ENCODE measurements at regions not wholly inside any gene's neighbourhood (a gene's known extent, or its start where the extent isn't known, plus 50 kb on each side); places are given as distances from the start of the nearest gene placed in this dataset.

GRCh38 chr11:19577391-19577975 lies 135.2 kb upstream of the NAV2 start:
- Mint-ChIP-seq H3K36me3 (ENCODE audit: low read depth) (no peaks in the 10 kb centered on the region), H3K27ac (no peak overlapping the region)

GRCh38 chr11:19576903-19577302 lies 135.7 kb upstream of the NAV2 start:
- ChIA-PET CTCF (interaction anchor here (2.4 kb wide), 1 partner anchor 14 kb away, joined by 5 read pairs; no protein-coding TSS in a partner anchor), POLR2A (no interaction called here)
- peaks cover 5% of the 10 kb centered on the region for H3K27me3 Mint-ChIP-seq
- no peaks in the 10 kb centered on the region for H3K36me3 Mint-ChIP-seq (ENCODE audit: low read depth)
- no peak overlapping the region for H3K4me3 Mint-ChIP-seq
- DNase-seq: no peak
- H3K4me1 Mint-ChIP-seq: no peaks in the 10 kb centered on the region
- no peaks in the 10 kb centered on the region for H3K9me3 Mint-ChIP-seq
- H3K27ac Mint-ChIP-seq: no peak overlapping the region

More at GRCh38 chr11:19577391-19577975, 135.2 kb upstream of the NAV2 start:
- Mint-ChIP-seq H3K4me3 (no peak overlapping the region), H3K9me3 (no peaks in the 10 kb centered on the region), H3K27me3 (peaks cover 5% of the 10 kb centered on the region), H3K4me1 (no peaks in the 10 kb centered on the region)
- ChIA-PET CTCF (no interaction called here), POLR2A (no interaction called here)
- DNase-seq: no peak

- Mint-ChIP-seq H3K9me3 (no peaks in the 10 kb centered on the region), H3K27ac (no peak overlapping the region), H3K4me3 (no peak overlapping the region), H3K4me1 (no peaks in the 10 kb centered on the region), H3K36me3 (ENCODE audit: low read depth) (no peaks in the 10 kb centered on the region), H3K27me3 (peaks cover 5% of the 10 kb centered on the region)
- POLR2A ChIA-PET: no interaction called here
- CTCF ChIA-PET: interaction anchor here (2.4 kb wide), 1 partner anchor 13 kb away, joined by 5 read pairs; no protein-coding TSS in a partner anchor
- DNase-seq: no peak
Observed at GRCh38 chr11:19576054-19576453, 136.6 kb upstream of the NAV2 start.

GRCh38 chr11:19574916-19575315 lies 137.7 kb upstream of the NAV2 start:
- H3K9me3 Mint-ChIP-seq: no peaks in the 10 kb centered on the region
- no peak overlapping the region for H3K27ac Mint-ChIP-seq
- H3K27me3 Mint-ChIP-seq: peaks cover 7% of the 10 kb centered on the region
- H3K4me3 Mint-ChIP-seq: no peak overlapping the region
- no peaks in the 10 kb centered on the region for H3K4me1 Mint-ChIP-seq
- no peak for DNase-seq
- CTCF ChIA-PET: interaction anchor here (2.4 kb wide), 1 partner anchor 12 kb away, joined by 5 read pairs; no protein-coding TSS in a partner anchor
- H3K36me3 Mint-ChIP-seq (ENCODE audit: low read depth): no peaks in the 10 kb centered on the region
- POLR2A ChIA-PET: no interaction called here

- Mint-ChIP-seq H3K4me3 (no peak overlapping the region), H3K9me3 (no peaks in the 10 kb centered on the region), H3K4me1 (no peaks in the 10 kb centered on the region), H3K27me3 (peaks cover 10% of the 10 kb centered on the region), H3K27ac (no peak overlapping the region), H3K36me3 (ENCODE audit: low read depth) (no peaks in the 10 kb centered on the region)
- DNase-seq: no peak
- ChIA-PET POLR2A (no interaction called here), CTCF (interaction anchor here (2.4 kb wide), 1 partner anchor 11 kb away, joined by 8 read pairs; no protein-coding TSS in a partner anchor)
Observed at GRCh38 chr11:19573666-19574065, 139.0 kb upstream of the NAV2 start.

- Mint-ChIP-seq H3K36me3 (ENCODE audit: low read depth) (no peaks in the 10 kb centered on the region), H3K27me3 (peaks cover 10% of the 10 kb centered on the region), H3K27ac (no peak overlapping the region), H3K4me3 (no peak overlapping the region), H3K4me1 (no peaks in the 10 kb centered on the region), H3K9me3 (no peaks in the 10 kb centered on the region)
- CTCF ChIA-PET: interaction anchor here (2.4 kb wide), 1 partner anchor 9 kb away, joined by 8 read pairs; no protein-coding TSS in a partner anchor
- POLR2A ChIA-PET: no interaction called here
- no peak for DNase-seq
Observed at GRCh38 chr11:19571906-19572305, 140.7 kb upstream of the NAV2 start.

GRCh38 chr11:19570889-19571288 lies 141.7 kb upstream of the NAV2 start:
- no peaks in the 10 kb centered on the region for H3K9me3 Mint-ChIP-seq
- peaks cover 12% of the 10 kb centered on the region for H3K27me3 Mint-ChIP-seq
- no peak for DNase-seq
- H3K27ac Mint-ChIP-seq: no peak overlapping the region
- H3K4me1 Mint-ChIP-seq: no peaks in the 10 kb centered on the region
- POLR2A ChIA-PET: no interaction called here
- CTCF ChIA-PET: interaction anchor here (1.3 kb wide), 2 partner anchors 14 to 172 kb away, joined by 3 read pairs; no protein-coding TSS in a partner anchor
- no peak overlapping the region for H3K4me3 Mint-ChIP-seq
- no peaks in the 10 kb centered on the region for H3K36me3 Mint-ChIP-seq (ENCODE audit: low read depth)

GRCh38 chr11:19567996-19568395 lies 144.6 kb upstream of the NAV2 start:
- peaks cover 16% of the 10 kb centered on the region for H3K27me3 Mint-ChIP-seq
- ChIA-PET CTCF (interaction anchor here (0.5 to 1.2 kb wide), 3 partner anchors 11 to 1015 kb away, joined by 3 to 4 read pairs (median 3); no protein-coding TSS in a partner anchor), POLR2A (no interaction called here)
- H3K27ac Mint-ChIP-seq: no peak overlapping the region
- H3K4me3 Mint-ChIP-seq: no peak overlapping the region
- no peaks in the 10 kb centered on the region for H3K4me1 Mint-ChIP-seq
- DNase-seq: no peak
- H3K36me3 Mint-ChIP-seq (ENCODE audit: low read depth): no peaks in the 10 kb centered on the region
- no peaks in the 10 kb centered on the region for H3K9me3 Mint-ChIP-seq

GRCh38 chr11:19566583-19567379 lies 145.9 kb upstream of the NAV2 start:
- POLR2A ChIA-PET: no interaction called here
- H3K9me3 Mint-ChIP-seq: no peaks in the 10 kb centered on the region
- CTCF ChIA-PET: interaction anchor here (5.4 kb wide), 1 partner anchor 176 kb away, joined by 46 read pairs; no protein-coding TSS in a partner anchor
- H3K27ac Mint-ChIP-seq: no peak overlapping the region
- DNase-seq: no peak
- no peak overlapping the region for H3K4me3 Mint-ChIP-seq
- no peaks in the 10 kb centered on the region for H3K36me3 Mint-ChIP-seq (ENCODE audit: low read depth)
- H3K4me1 Mint-ChIP-seq: no peaks in the 10 kb centered on the region
- H3K27me3 Mint-ChIP-seq: peaks cover 16% of the 10 kb centered on the region

GRCh38 chr11:19565639-19566038 lies 147.0 kb upstream of the NAV2 start:
- no peaks in the 10 kb centered on the region for H3K36me3 Mint-ChIP-seq (ENCODE audit: low read depth)
- H3K27me3 Mint-ChIP-seq: peaks cover 18% of the 10 kb centered on the region
- ChIA-PET CTCF (interaction anchor here (1.0 to 5.4 kb wide), 4 partner anchors 9 to 341 kb away, joined by 3 to 46 read pairs (median 4); no protein-coding TSS in a partner anchor), POLR2A (no interaction called here)
- H3K9me3 Mint-ChIP-seq: no peaks in the 10 kb centered on the region
- no peak overlapping the region for H3K27ac Mint-ChIP-seq
- H3K4me3 Mint-ChIP-seq: no peak overlapping the region
- H3K4me1 Mint-ChIP-seq: no peaks in the 10 kb centered on the region
- DNase-seq: no peak

GRCh38 chr11:19562156-19562555 lies 150.5 kb upstream of the NAV2 start:
- Mint-ChIP-seq H3K9me3 (no peaks in the 10 kb centered on the region), H3K27ac (no peak overlapping the region), H3K4me1 (no peaks in the 10 kb centered on the region), H3K4me3 (no peak overlapping the region), H3K36me3 (ENCODE audit: low read depth) (no peaks in the 10 kb centered on the region), H3K27me3 (peaks cover 22% of the 10 kb centered on the region)
- ChIA-PET POLR2A (no interaction called here), CTCF (interaction anchor here (1.6 to 5.4 kb wide), 3 partner anchors 10 to 491 kb away, joined by 4 to 46 read pairs (median 8); no protein-coding TSS in a partner anchor)
- DNase-seq: no peak

- CTCF ChIA-PET: interaction anchor here (1.0 to 2.2 kb wide), 7 partner anchors 9 to 484 kb away, joined by 3 to 12 read pairs (median 4); no protein-coding TSS in a partner anchor
- Mint-ChIP-seq H3K36me3 (ENCODE audit: low read depth) (no peaks in the 10 kb centered on the region), H3K27me3 (peaks cover 20% of the 10 kb centered on the region), H3K4me3 (no peak overlapping the region), H3K9me3 (no peaks in the 10 kb centered on the region), H3K4me1 (no peaks in the 10 kb centered on the region), H3K27ac (no peak overlapping the region)
- POLR2A ChIA-PET: no interaction called here
- DNase-seq: no peak
Observed at GRCh38 chr11:19561011-19561410, 151.6 kb upstream of the NAV2 start.

GRCh38 chr11:19560156-19560555 lies 152.5 kb upstream of the NAV2 start:
- CTCF ChIA-PET: interaction anchor here (1.1 to 2.2 kb wide), 7 partner anchors 17 to 483 kb away, joined by 3 to 12 read pairs (median 4); no protein-coding TSS in a partner anchor
- no peak overlapping the region for H3K4me3 Mint-ChIP-seq
- POLR2A ChIA-PET: no interaction called here
- no peaks in the 10 kb centered on the region for H3K9me3 Mint-ChIP-seq
- peaks cover 20% of the 10 kb centered on the region for H3K27me3 Mint-ChIP-seq
- H3K36me3 Mint-ChIP-seq (ENCODE audit: low read depth): no peaks in the 10 kb centered on the region
- no peak overlapping the region for H3K27ac Mint-ChIP-seq
- H3K4me1 Mint-ChIP-seq: no peaks in the 10 kb centered on the region
- no peak for DNase-seq
